Osteocyte (in vitro differentiated cells): ENCODE measurements at regions not wholly inside any gene's neighbourhood (a gene's known extent, or its start where the extent isn't known, plus 50 kb on each side); places are given as distances from the start of the nearest gene placed in this dataset.

ENCODE experiments used
- DNase-seq: peaks from one replicate; pipeline ENCODE4 v3.0.0; 2021; ENCODE audit warnings: mixed read lengths; ENCODE audit not compliant: unreplicated experiment; ENCODE audit errors: extremely low spot score
- H3K27ac Mint-ChIP-seq: one replicate; pipeline ENCODE4 v1.8.0; 2021; ENCODE audit warnings: mild to moderate bottlenecking, mixed read lengths; ENCODE audit not compliant: unreplicated experiment
- H3K27me3 Mint-ChIP-seq: one replicate; pipeline ENCODE4 v1.8.0; 2021; ENCODE audit warnings: mixed read lengths; ENCODE audit not compliant: unreplicated experiment
- H3K36me3 Mint-ChIP-seq: one replicate; pipeline ENCODE4 v1.8.0; 2021; ENCODE audit warnings: mixed read lengths; ENCODE audit not compliant: unreplicated experiment
- H3K4me1 Mint-ChIP-seq: one replicate; pipeline ENCODE4 v1.8.0; 2021; ENCODE audit warnings: mixed read lengths; ENCODE audit not compliant: unreplicated experiment
- H3K4me3 Mint-ChIP-seq: one replicate; pipeline ENCODE4 v1.8.0; 2021; ENCODE audit warnings: mild to moderate bottlenecking, moderate library complexity, mixed read lengths; ENCODE audit not compliant: unreplicated experiment
- H3K9me3 Mint-ChIP-seq: one replicate; pipeline ENCODE4 v1.8.0; 2021; ENCODE audit warnings: mixed read lengths; ENCODE audit not compliant: unreplicated experiment
- CTCF ChIP-seq: fragments of 200-600 bp; sonication (generic); IDR thresholded peaks from 2 replicates; pipeline ENCODE4 v1.5.0; 2021; ENCODE audit warnings: antibody characterized with exemption, mild to moderate bottlenecking, moderate library complexity

GRCh38 chr11:114883472-114883871, 205.1 kb downstream of the NXPE2 start:
- no peak for TF ChIP-seq CTCF
- Mint-ChIP-seq H3K27ac (no peak overlapping the region), H3K36me3 (no peaks in the 10 kb centered on the region), H3K27me3 (no peaks in the 10 kb centered on the region), H3K4me3 (no peak overlapping the region), H3K4me1 (no peaks in the 10 kb centered on the region), H3K9me3 (peaks cover 3% of the 10 kb centered on the region)
- DNase-seq = no peak

GRCh38 chr11:114886644-114887265, 208.4 kb downstream of the NXPE2 start:
- Mint-ChIP-seq H3K4me3 (no peak overlapping the region), H3K27ac (no peak overlapping the region), H3K4me1 (no peaks in the 10 kb centered on the region), H3K36me3 (no peaks in the 10 kb centered on the region), H3K27me3 (no peaks in the 10 kb centered on the region), H3K9me3 (peaks cover 12% of the 10 kb centered on the region)
- TF ChIP-seq CTCF = no peak
- DNase-seq = no peak

GRCh38 chr11:114889594-114890011, 211.3 kb downstream of the NXPE2 start:
- H3K27me3 Mint-ChIP-seq = no peaks in the 10 kb centered on the region
- H3K4me1 Mint-ChIP-seq = no peaks in the 10 kb centered on the region
- peaks cover 12% of the 10 kb centered on the region for H3K9me3 Mint-ChIP-seq
- no peaks in the 10 kb centered on the region for H3K36me3 Mint-ChIP-seq
- no peak for TF ChIP-seq CTCF
- DNase-seq = no peak
- no peak overlapping the region for H3K27ac Mint-ChIP-seq
- H3K4me3 Mint-ChIP-seq = no peak overlapping the region

- peaks cover 12% of the 10 kb centered on the region for H3K9me3 Mint-ChIP-seq
- H3K4me3 Mint-ChIP-seq = no peak overlapping the region
- H3K27ac Mint-ChIP-seq = no peak overlapping the region
- H3K36me3 Mint-ChIP-seq = no peaks in the 10 kb centered on the region
- H3K4me1 Mint-ChIP-seq = no peaks in the 10 kb centered on the region
- no peak for DNase-seq
- TF ChIP-seq CTCF = no peak
- no peaks in the 10 kb centered on the region for H3K27me3 Mint-ChIP-seq
Observed at GRCh38 chr11:114890038-114890437, 211.7 kb downstream of the NXPE2 start.

GRCh38 chr11:114891911-114892310, 213.6 kb downstream of the NXPE2 start:
- Mint-ChIP-seq H3K27ac (no peak overlapping the region), H3K36me3 (no peaks in the 10 kb centered on the region), H3K4me3 (no peak overlapping the region), H3K9me3 (peaks cover 9% of the 10 kb centered on the region), H3K4me1 (no peaks in the 10 kb centered on the region), H3K27me3 (no peaks in the 10 kb centered on the region)
- TF ChIP-seq CTCF = no peak
- DNase-seq = no peak
